Left cardiac atrium (tissue), 4 donors: ENCODE measurements at regions not wholly inside any gene's neighbourhood (a gene's known extent, or its start where the extent isn't known, plus 50 kb on each side); places are given as distances from the start of the nearest gene placed in this dataset.

Source experiments
- ATAC-seq, 2 donors: fragments of 200-7000 bp; cut with Tn5 transposase; one replicate each; pipeline ENCODE4 v1.9.1; 2020; ENCODE audit warnings: mild to moderate bottlenecking in 2 of 2, moderate library complexity in 2 of 2
- DNase-seq: peaks from one replicate; pipeline ENCODE4 v3.0.0-alpha.2; 2020
- intact Hi-C, 2 donors: fragments of 100-400 bp; cut with DNase I; formaldehyde crosslinking; loops; one replicate each; pipeline versions ENCODE4 v1.14.1 to v1.15.1; 2022 to 2023
- donor health status: DM: no; HTN: yes; CAD: no.
- donor health status: DM: no; HTN: yes; CAD: no; lungs with severe emphysema.
- donor health status: DM: yes; HTN: yes; CAD: no.
- donor health status: Dilated cardiomyopathy.

GRCh38 chr20:1813674-1814635 is 81.3 kb upstream of the SIRPA start:
- no peak for ATAC-seq
- no peak for DNase-seq
- intact Hi-C loops = loop anchor here in 1 of 2 donors (1.0 kb wide), 1 partner anchor 16 kb away; no protein-coding TSS in a partner anchor

DNA sequence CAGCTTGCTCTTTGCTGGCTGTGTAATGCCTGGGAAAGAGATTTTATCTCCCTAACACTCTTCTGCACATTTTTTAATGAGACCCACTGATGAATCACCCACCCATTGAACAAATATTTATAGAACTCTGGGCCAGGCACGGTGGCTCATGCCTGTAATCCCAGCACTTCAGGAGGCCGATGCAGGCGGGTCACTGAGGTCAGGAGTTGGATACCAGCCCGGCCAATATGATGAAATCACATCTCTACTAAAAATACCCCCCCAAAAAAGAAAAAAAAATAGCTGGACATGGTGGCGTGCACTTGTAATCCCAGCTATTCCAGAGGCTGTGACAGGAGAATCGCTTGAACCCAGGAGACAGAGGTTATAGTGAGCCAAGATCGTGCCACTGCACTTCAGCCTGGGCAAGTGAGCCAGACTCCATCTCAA is 82.1 kb upstream of the SIRPA start:
- ATAC-seq (peak; percentile 31 to 80), DNase-seq (peak; percentile 88)
- intact Hi-C loops = loop anchor here in 1 of 2 donors (1.0 kb wide), 1 partner anchor 17 kb away; no protein-coding TSS in a partner anchor

DNA sequence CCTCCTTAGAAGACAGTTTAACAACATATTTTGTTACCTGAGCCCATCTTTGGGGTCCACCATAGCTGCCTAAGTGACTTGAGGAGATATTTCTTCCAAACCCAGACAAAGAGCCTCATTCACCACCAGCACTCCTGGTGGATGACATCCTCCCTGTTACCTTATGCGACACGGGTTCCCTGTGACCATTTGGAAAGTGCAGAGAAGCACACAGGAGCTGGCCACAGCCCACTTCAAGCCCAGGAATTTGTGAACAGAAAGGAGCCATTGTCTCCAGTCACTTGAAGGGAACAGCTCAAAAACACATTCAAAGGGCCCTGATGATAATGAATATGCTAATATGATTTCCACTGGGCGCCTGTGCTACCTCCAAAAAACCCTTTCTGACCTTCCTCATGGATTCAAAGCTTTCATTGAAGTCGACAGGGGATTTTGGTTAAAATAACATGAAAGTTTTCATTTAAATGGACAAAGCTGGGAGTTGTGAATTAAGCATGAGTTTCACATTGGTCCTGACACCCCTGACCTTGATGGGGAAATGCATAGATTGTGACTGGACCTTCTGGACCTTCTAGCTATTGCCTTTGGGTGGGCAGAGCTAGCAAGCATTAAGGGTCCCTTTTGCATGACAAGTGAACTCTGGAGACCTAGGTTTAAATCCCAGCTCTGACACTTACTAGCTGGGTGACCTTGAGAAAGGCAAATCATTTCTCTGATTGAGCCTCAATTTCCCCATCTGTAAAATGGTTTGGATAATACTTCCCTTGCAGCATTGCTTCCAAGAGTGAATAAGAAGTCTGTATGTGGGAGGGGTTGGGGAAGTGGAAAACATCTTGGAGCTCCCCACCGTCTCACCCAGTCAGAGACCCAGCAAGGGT is 83.3 kb upstream of the SIRPA start:
- no peak for ATAC-seq
- intact Hi-C loops = no loop called here

DNA sequence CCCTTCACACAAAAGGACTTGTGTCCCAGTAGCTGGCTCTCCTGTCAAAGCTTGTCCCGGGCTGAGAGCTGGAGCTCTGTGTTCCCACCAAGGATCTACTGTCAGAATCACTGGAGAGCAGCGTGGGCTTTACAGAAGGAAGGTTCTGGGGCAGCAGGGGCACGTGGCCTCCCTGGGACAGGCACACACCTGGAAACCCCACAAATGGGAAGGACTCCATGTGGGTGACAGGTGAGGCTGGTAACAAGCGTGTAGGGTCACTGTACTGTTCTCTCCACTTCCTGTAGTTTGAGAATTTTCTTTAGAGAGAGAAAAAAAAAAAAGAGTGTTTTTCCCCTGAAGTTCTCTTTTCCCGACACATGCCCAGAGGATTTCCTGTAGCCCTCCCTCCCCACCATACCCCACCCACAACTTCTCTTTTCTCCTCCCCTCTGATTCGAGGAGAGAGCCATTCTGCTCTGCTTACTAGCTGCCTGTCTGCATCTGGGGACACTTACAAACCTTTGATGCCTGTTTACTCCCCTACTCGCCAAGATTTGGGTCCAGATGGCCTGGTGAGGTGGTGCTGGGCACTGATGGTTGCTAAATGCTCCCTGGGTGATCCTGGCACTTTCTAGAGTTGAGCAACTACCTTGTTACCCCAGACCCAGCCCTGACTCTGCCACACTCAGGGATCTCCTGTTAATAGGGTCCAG is 84.1 kb upstream of the SIRPA start:
- DNase-seq (peak; percentile 44), ATAC-seq (peak; percentile 64 to 66)
- intact Hi-C loops = no loop called here

More for the DNA sequence above, 83.3 kb upstream of the SIRPA start:
- DNase-seq = no peak

DNA sequence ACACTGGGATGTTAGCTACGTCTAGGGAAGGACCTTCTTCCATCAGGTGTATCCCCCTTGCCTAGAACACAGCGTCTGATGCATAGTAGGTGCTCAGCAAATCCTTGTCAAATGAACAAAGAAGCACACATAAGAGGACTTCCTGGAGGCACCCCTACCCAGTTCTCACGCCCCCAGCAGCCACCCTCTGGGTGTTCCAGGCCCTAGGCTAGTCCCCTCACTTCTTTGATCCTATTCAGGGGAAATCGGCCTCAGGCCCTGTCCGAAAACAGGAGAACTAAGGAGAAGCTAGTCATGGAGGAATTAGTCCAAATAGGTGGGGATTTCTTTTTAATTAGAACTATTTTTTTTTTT is 84.7 kb upstream of the SIRPA start:
- intact Hi-C loops = no loop called here
- DNase-seq (no peak), ATAC-seq (no peak)

DNA sequence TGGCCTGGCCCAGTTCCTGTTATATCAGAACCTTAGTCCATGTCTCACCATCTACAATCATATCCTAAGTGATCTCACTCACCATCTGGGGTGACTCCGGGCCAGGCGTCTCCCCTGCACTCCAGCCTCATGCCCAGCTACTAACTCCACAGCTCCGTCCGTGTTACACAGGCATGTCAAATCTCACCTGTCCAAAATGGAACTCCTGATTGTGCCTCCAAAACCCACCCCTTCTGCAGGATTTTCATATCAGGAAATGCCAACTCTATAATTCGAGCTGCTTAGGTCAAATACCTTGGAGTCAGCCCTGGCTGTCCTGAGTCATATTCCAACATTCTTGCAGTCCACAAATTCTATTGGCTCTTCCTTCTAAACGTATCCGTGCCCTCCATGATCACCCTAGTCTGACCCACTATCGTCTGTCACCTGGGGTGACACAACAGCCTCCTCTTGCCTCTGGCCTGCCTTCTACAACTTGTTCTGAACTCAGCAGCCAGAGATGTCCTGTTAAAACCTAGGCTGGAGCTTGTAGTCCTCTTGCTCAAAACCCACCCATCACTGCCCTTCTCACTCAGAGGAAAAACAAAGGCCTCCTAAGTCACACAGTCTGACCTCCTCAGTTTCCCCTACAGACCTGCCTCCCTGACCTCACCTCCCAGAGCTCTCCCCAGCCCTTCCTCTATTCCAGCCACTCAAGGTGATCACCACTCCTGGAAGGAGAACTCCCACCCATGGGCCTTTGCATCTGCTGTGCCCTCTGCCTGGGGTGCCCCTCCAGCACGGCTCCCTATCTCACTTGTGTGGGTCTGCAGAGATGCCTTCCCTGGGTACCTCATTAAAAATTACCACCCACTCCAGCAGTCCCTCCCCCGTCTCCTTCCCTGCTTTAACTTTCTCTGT is 85.3 kb upstream of the SIRPA start:
- DNase-seq = no peak
- ATAC-seq = no peak
- intact Hi-C loops = no loop called here

DNA sequence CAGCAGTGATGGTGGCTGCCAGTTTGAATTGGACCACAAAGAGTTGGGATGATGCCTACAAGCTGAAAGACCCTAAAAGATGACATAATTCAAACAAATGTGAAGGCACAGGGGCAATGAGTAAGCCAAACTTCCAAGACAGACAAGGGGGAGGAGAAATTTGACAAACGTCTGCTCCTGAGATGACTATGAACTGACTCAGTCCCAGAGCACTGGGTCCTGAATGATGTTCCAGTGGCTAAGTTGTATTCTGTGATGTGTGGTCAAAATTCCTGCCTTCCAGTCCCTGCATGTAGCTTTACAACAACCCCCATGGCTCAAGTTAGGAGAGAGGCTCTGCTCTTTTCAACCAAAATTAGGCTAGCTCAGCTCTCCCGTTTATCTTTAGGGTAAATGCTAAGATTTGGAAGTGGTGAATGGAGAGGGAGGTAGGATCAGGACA is 86.1 kb upstream of the SIRPA start:
- intact Hi-C loops = no loop called here
- ATAC-seq = peak in 1 of 2 donors; percentile 16
- DNase-seq = no peak

DNA sequence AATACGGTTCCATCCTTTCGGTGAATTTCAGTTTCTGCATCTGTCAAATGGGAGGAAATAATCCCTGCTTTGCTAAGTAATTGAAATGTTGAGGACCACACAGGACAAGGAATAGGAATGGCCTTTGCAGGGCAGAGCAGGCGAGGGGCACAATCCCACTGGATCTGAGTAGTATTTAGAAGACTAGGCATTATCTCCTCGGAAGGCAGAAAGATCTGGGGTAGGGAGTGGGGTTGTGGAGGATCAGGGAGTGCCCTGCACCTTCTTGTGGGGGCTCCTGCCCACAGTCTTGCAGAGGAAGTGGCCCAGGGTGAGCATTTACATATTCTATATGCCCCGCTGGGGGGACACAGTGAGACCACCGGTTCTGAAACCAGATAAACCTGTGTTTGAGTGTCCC is 87.1 kb upstream of the SIRPA start:
- no peak for DNase-seq
- ATAC-seq = no peak
- intact Hi-C loops = no loop called here

DNA sequence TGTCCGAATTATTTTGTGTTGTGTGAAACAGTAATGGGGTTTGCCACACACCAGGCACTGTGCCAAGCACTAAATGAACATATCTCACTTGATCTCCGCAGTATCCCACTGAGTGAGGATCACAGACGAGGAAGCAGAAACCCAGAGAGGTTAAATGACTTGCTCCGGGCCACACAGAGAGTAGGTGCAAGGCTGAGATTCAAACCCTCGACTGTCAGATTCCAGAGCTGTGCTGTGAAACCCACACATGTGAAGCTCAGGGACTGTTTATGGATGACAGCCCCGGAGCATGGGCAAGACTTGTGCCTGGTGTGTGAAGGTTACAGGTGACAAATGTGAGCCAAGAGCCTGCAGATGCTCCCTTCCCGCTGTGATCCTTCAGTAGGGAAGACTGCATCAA is 87.8 kb upstream of the SIRPA start:
- DNase-seq (no peak), ATAC-seq (no peak)
- intact Hi-C loops = no loop called here

- ATAC-seq (no peak), DNase-seq (no peak)
- intact Hi-C loops = no loop called here
Measured at GRCh38 chr20:1806456-1806855, 88.8 kb upstream of the SIRPA start.

GRCh38 chr20:1805816-1806215 is 89.4 kb upstream of the SIRPA start:
- DNase-seq = no peak
- intact Hi-C loops = no loop called here

DNA sequence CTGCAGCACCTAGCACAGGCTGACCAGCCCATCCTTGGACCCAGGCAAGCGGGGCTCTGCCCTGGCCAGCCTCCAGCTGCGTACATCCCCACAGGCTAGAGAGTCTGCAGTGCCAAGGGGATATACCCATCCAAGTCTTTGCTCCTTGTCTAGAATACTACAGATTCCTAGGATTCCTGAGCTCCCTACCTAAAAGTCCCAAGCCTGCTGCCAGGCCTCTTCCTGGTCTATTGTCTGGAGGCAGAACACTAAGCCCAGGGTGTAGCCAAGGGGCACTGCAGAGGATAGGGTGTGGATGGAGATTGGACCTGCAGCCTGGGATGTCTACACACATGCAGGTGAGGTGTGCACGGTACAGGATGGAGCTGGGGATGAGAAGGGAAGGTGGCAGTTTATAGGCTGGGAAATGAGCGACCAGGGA is 90.0 kb upstream of the SIRPA start:
- ATAC-seq (no peak), DNase-seq (no peak)
- intact Hi-C loops = no loop called here

More at GRCh38 chr20:1805816-1806215, 89.4 kb upstream of the SIRPA start:
- ATAC-seq = no peak

GRCh38 chr20:1804554-1804956 is 90.7 kb upstream of the SIRPA start:
- DNase-seq (no peak), ATAC-seq (no peak)
- intact Hi-C loops = loop anchor here in 1 of 2 donors (5.0 kb wide), 1 partner anchor 88 kb away; no protein-coding TSS in a partner anchor

- intact Hi-C loops = loop anchor here in 1 of 2 donors (5.0 kb wide), 1 partner anchor 88 kb away; no protein-coding TSS in a partner anchor
- DNase-seq (no peak), ATAC-seq (no peak)
Measured at GRCh38 chr20:1803932-1804501, 91.2 kb upstream of the SIRPA start.

- ATAC-seq (peak; percentile 69 to 74), DNase-seq (peak; percentile 72)
- intact Hi-C loops = loop anchor here in 1 of 2 donors (5.0 kb wide), 1 partner anchor 89 kb away; no protein-coding TSS in a partner anchor
Measured at GRCh38 chr20:1803061-1803931, 91.9 kb upstream of the SIRPA start.

- ATAC-seq (peak; percentile 83 to 85), DNase-seq (peak; percentile 79)
- intact Hi-C loops = loop anchor here in 1 of 2 donors (5.0 kb wide), 1 partner anchor 90 kb away; no protein-coding TSS in a partner anchor
Measured at GRCh38 chr20:1802385-1803060, 92.7 kb upstream of the SIRPA start.
